ENCODE measurements at regions not wholly inside any gene's neighbourhood (a gene's known extent, or its start where the extent isn't known, plus 50 kb on each side); places are given as distances from the start of the nearest gene placed in this dataset.
A peak's percentile ranks its signal among the peaks of the same experiment; 100 is the strongest.
"Not testable (repeated sequence)": the region's sequence is repeated elsewhere in the genome, so short reads cannot be mapped to it uniquely, and the experiment has no call there.

- DNase-seq = no peak
These were observed 218.8 kb upstream of the SGCG start for GRCh38 chr13:22961835-22962537.

DNA sequence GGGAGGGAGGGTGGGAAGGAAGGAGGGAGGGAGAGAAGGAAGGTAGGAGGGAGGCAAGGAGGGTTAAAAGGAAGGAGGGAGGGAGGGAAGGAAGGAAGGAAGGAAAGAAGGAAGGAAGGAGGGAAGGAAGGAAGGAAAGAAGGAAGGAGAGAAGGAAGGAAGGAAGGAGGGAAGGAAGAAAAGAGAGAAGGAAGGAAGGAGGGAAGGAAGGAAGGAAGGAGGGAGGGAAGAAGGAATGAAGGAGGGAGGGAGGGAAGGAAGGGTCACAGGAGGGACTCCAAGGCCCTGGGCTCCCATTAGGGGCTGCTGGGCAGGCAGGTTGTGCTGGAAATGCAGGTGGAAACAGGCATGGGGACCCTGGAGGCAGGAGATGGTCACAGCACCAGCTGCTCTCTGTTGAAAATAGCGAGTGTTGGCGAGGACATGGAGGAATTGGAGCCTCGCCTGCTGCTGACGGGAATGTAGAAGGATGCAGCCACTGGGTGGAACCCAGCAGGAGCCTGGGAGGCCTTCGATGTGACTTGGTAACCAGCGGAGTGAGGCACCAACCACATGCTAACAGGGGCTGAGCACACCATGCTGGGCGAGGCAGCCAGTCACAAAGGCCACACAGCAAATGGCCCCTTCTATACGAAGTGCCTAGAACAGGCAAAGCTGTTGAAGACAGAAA is 217.3 kb upstream of the SGCG start:
- not testable (repeated sequence) for DNase-seq

DNA sequence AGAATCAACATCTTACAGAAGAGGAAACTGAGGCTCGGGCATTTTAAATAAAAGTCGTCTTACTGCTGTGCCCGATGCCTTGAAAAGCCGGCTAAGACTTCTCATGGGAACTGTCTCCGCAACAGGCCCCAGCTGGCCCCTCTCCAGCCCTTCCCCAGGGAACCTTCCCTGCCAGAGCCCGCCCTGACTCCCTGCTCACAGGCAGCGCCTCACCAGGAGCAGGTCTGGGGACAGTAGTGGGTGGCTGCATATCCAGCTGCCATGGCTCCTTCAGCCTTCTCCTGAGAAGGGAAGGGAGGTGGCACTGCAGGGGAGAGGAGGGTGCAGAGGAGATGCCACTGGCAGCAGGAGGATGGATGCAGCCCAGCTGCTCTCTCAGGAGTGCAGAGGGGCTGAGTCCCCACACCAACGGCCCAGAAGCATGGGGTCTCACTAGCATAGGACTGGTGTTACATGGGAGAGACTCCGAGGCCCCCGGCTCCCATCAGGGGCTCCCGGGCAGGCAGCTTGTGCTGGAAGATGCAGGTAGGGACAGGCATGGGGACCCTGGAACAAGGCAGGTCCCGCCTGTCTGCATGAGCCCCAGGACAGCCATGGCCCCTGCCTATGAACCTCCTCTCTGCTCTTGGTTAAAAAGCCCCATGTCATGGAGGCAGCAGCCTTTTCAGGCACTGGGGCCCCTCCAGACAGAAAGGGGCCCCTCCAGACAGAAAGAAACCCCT is 216.4 kb upstream of the SGCG start:
- no peak for DNase-seq

DNA sequence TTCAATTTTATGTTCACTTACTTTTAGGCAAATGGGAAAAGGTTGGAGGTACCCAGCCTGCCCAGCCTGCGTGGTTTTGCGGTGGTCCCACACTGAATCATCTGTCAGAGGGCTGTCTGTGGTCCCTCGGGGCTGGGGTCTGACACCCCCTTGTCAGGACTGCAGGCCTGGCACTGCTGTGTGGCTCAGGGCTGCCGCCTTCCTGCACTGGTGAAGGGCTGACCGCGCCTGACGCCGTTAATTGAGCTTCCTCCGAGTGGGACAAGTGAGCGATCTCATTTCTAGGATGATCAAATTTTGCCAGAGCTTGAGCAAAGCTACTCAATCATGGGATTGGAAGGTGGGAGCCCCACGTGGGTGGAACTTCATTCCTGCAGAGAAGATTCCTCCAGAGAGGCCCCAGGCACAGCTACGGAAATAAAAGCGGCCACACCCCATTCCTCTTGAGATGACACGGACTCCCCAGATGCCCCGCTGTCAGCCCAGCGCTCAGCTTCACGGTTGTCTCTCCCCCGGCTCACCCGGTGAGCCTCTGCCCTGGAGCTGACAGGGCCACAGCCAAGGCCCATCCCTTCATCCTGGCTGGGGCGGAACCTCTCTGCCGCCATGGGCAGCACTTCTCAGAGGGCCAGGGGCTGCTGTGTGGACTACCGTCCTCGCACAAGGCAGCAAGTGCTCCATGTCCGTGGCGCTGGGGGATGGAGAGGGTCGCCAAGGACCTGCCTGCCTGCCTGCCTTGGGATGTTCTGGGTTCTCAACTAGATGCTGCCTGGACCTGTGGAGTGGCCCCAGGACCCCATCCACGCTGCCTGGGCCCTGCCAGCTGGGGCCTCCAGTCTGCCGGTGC is 215.5 kb upstream of the SGCG start:
- not testable (repeated sequence) for DNase-seq

- DNase-seq = not testable (repeated sequence)
These were observed 214.9 kb upstream of the SGCG start for GRCh38 chr13:22965858-22966239.

GRCh38 chr13:22966753-22967152 is 214.0 kb upstream of the SGCG start:
- DNase-seq = not testable (repeated sequence)

DNA sequence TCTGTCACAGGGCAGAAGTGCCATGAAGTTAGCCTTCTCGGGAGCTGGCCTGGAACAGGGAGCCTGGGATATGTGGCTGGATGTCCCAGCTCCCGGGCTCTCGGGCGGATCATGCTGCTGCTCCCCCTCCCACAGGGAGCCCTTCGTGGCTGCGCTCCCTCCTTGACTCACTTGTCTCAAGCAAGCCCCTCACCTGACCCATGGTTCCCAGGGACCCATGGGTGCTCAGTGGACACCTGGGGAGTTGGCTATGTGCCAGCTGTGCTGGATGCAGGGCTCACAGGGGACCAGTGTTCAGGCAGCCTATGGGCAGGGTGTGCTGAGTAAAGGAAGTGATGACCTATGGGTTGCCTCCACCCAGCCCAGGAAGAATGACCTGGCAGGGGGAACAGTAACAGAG is 213.1 kb upstream of the SGCG start:
- DNase-seq = no peak

GRCh38 chr13:22979952-22980351 is 200.8 kb upstream of the SGCG start:
- DNase-seq = no peak

- DNase-seq = no peak
These were observed 199.8 kb upstream of the SGCG start for GRCh38 chr13:22980936-22981335.

DNA sequence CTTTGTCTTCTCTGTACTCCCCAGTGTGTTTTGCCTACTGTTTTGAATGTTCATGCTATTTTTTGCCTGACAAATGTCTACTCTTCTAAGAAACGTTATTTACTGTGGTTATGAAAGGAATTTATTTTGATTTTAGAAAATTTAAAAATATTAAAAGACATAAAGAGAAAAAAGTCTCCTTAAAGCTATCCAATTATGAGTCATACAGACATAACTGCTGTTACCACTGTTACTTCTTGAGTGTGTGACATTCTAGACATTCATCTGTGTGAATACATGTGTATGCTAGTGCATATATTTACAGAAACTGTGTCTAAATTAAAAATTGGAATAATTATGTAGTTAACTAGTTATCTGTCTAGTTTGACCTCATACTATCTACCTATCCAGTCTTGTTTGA is 187.6 kb upstream of the SGCG start:
- no peak for DNase-seq

GRCh38 chr13:23003446-23003845 is 177.3 kb upstream of the SGCG start:
- DNase-seq = no peak

GRCh38 chr13:23007426-23007825 is 173.4 kb upstream of the SGCG start:
- no peak for DNase-seq

DNA sequence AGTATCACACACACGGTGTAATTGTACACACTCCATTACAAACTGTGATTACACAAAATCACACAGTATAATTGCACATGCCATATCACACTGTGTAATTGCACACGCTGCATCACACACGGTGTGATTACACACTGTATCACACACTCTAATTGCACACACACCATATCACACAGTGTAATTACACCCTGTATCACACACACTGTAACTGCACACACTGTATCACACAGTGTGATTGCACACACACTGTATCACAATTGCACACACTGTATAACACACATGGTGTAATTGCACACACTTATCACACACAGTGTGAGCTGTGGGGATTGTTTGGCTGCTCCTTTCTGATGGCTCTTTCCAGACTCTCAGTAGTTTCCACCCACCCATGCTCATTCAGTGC is 162.6 kb upstream of the SGCG start:
- no peak for DNase-seq

DNA sequence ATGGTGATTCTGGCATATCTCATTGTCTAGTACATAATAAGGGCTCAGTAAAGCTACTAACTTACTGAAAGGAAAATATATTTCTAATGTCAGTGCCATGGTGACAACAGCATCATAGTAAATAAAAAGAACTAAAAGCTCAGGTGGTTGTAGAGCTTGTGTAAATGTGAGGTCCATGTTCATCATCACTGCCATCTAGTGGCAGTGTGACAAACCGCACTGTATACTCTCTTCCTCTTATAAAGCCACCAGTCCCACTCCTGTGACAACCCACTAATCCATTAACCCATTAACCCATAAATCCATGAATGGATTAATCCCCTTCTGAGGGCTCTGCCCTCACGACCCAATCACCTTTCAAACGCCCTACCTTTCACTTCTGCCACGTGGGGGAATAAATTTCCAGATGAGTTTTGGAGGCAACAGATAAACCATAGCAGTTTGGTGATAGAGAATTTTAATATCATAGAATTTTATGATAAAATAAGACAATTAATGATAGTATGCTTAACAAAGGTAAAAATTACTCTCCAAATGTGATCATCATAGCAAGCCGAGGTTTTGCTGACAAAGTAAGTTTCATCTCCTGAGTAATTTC is 160.4 kb upstream of the SGCG start:
- DNase-seq = peak; percentile 17

DNA sequence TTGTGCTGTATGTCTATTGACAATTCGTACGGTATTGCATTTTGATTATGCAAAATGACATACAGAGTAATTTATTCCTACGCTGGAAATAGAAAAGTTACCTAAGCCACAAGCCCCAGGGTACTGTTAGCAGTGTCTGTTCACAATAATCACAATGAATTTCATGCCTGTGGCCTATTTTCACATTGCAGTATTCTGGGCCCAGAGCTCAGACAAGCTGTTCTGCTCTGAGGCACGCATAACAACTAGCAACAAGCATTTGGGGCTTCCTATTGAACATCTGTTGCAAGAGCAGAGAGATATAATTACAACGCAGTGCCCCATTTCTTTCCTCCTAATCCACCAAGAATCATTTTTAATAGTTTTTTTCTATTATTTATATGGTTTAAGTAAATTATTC is 158.9 kb upstream of the SGCG start:
- DNase-seq = no peak

- DNase-seq = no peak
These were observed 158.1 kb upstream of the SGCG start for GRCh38 chr13:23022704-23023103.

GRCh38 chr13:23025864-23026608 is 154.7 kb upstream of the SGCG start:
- no peak for DNase-seq

GRCh38 chr13:23039266-23039935 is 141.4 kb upstream of the SGCG start:
- DNase-seq = no peak

GRCh38 chr13:23042181-23042580 is 138.6 kb upstream of the SGCG start:
- no peak for DNase-seq

DNA sequence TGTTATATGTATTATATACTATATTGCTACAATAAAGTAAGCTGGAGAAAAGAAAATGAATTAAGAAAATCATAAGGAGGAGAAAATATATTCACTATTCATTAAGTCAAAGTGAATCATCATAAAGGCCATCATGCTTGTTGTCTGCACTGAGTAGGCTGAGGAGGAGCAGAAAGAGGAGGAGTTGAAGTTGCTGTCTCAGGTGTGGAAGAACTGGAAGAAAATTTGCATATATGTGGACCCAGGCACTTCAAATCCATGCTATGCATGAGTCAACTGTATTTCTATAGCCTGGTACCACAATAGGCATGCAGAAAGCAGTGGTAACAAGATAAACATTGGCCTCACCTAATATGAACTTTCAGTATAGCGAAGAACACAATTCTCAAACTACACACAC is 135.9 kb upstream of the SGCG start:
- no peak for DNase-seq

DNA sequence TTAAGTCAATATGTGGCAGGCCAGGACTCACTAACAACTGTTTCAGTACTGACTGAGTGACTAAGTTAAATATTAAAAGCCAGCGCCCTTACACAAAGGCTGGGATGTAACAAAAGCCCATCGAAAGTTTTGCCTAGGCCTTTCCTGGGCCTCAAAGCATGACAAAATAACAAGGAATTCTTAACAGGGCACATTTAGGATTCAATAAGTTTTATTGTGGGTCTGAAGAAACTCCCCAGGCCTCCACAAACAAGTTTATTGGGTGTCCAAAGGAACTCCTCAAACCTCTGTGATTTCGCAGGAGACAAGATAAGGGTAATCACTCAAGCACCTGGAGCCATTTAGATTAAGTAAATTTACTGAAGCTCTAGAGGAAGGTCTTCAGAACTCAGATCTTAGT is 130.7 kb upstream of the SGCG start:
- no peak for DNase-seq
